ENCODE measurements at regions not wholly inside any gene's neighbourhood (a gene's known extent, or its start where the extent isn't known, plus 50 kb on each side); places are given as distances from the start of the nearest gene placed in this dataset.

DNA sequence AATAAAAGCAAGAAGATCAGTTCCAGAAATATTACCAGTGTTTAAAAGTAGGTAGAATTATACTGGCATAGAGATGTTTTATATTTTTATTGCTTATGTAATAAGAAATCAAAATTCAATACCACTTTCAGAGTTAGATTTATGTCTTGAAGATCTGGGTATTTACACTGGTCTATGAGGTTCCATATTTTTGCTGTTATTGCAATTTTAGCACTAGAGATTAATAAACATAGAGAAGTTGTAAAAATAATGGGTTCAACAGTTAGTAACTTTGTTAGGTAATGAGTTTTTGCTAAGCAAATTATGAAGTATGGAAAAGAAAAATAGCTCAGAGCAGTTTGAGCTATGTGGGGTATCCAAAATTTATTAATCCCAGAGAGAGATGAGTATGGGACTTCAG is 188.1 kb downstream of the SYT10 start:
- H3F3A ChIP-seq (ENCODE audit: low read depth): no peaks in the 10 kb centered on the region
- H3K4me3 ChIP-seq (ENCODE audit: low read length, poor library complexity, severe bottlenecking): no peak overlapping the region
- H3K9me3 ChIP-seq (ENCODE audit: insufficient read depth, low read depth, low read length): no peaks in the 10 kb centered on the region
- no peak overlapping the region for H3K4me2 ChIP-seq (ENCODE audit: low read depth, low read length, poor library complexity, severe bottlenecking)
- H4K20me1 ChIP-seq (ENCODE audit: insufficient read depth, low read length, poor library complexity, severe bottlenecking): no peaks in the 10 kb centered on the region
- H3K4me1 ChIP-seq (ENCODE audit: insufficient read depth, low read length, poor library complexity, severe bottlenecking): no peaks in the 10 kb centered on the region
- H3K9me2 ChIP-seq (replicated peaks; ENCODE audit: low read depth, low read length): no peaks in the 10 kb centered on the region
- H3K36me3 ChIP-seq (ENCODE audit: insufficient read depth, low read length): no peaks in the 10 kb centered on the region
- no peak overlapping the region for H2AFZ ChIP-seq (ENCODE audit: low read length)
- H3K27me3 ChIP-seq (ENCODE audit: insufficient read depth, low read length, poor library complexity, severe bottlenecking): no peaks in the 10 kb centered on the region
- no peaks in the 10 kb centered on the region for H3K79me2 ChIP-seq (ENCODE audit: insufficient read depth, low read length)
- TF ChIP-seq CTCF (conservative IDR thresholded peaks at IDR 0.05; ENCODE audit: low read length) (no peak), EZH2phosphoT487 (IDR thresholded peaks at IDR 0.05; ENCODE audit: borderline replicate concordance) (no peak)
- H3K9ac ChIP-seq (ENCODE audit: low read depth, low read length, poor library complexity, severe bottlenecking): no peak overlapping the region

DNA sequence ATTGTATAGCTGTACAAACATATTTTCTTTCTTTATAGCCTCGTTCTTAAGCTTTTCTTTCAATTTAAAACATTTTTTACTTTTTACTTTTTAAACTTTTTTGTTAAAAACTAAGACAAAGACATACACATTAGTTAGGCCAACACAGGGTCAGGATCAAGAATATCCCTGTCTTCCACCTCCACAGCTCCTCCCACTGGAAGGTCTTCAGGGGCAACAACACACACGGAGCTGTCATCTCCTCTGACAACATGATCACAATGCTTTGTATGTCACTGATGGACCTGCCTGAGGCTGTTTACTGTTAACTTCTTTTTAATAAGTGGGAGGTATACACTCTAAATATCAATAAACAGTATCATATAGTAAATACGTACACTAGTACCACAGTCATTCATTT is 191.3 kb downstream of the SYT10 start:
- Histone ChIP-seq H3F3A (ENCODE audit: low read depth) (no peaks in the 10 kb centered on the region), H3K4me1 (ENCODE audit: insufficient read depth, low read length, poor library complexity, severe bottlenecking) (no peaks in the 10 kb centered on the region), H3K4me2 (ENCODE audit: low read depth, low read length, poor library complexity, severe bottlenecking) (no peak overlapping the region), H4K20me1 (ENCODE audit: insufficient read depth, low read length, poor library complexity, severe bottlenecking) (no peaks in the 10 kb centered on the region), H3K9me2 (replicated peaks; ENCODE audit: low read depth, low read length) (no peaks in the 10 kb centered on the region), H3K27me3 (ENCODE audit: insufficient read depth, low read length, poor library complexity, severe bottlenecking) (no peaks in the 10 kb centered on the region), H3K4me3 (ENCODE audit: low read length, poor library complexity, severe bottlenecking) (no peak overlapping the region), H3K36me3 (ENCODE audit: insufficient read depth, low read length) (no peaks in the 10 kb centered on the region), H3K9me3 (ENCODE audit: insufficient read depth, low read depth, low read length) (no peaks in the 10 kb centered on the region), H3K9ac (ENCODE audit: low read depth, low read length, poor library complexity, severe bottlenecking) (no peak overlapping the region), H3K79me2 (ENCODE audit: insufficient read depth, low read length) (no peaks in the 10 kb centered on the region), H2AFZ (ENCODE audit: low read length) (no peak overlapping the region)
- TF ChIP-seq CTCF (conservative IDR thresholded peaks at IDR 0.05; ENCODE audit: low read length): no peak
- TF ChIP-seq EZH2phosphoT487 (IDR thresholded peaks at IDR 0.05; ENCODE audit: borderline replicate concordance): no peak

DNA sequence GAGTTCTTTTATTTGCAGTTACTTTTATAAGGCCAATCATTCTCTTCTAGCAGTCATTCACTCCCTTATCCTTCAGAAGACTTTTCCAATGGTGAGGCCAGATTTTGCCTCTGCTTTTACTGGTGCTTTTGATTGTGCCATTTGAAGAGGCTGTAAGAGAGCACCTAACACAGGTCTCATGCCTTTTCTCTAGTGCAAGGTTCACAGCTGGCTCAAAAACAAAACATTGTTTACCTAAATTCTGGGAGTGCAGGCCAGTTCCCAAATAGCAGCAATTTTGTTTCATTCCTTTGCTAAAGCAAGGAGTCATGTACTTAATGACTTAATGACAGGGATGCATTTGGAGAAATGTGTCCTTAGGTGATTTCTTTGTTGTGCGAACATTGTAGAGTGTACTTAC is 192.0 kb downstream of the SYT10 start:
- Histone ChIP-seq H2AFZ (ENCODE audit: low read length) (no peak overlapping the region), H3F3A (ENCODE audit: low read depth) (no peaks in the 10 kb centered on the region), H3K4me3 (ENCODE audit: low read length, poor library complexity, severe bottlenecking) (no peak overlapping the region), H3K36me3 (ENCODE audit: insufficient read depth, low read length) (no peaks in the 10 kb centered on the region), H3K79me2 (ENCODE audit: insufficient read depth, low read length) (no peaks in the 10 kb centered on the region), H3K9ac (ENCODE audit: low read depth, low read length, poor library complexity, severe bottlenecking) (no peak overlapping the region), H3K9me3 (ENCODE audit: insufficient read depth, low read depth, low read length) (no peaks in the 10 kb centered on the region), H3K4me2 (ENCODE audit: low read depth, low read length, poor library complexity, severe bottlenecking) (no peak overlapping the region), H4K20me1 (ENCODE audit: insufficient read depth, low read length, poor library complexity, severe bottlenecking) (no peaks in the 10 kb centered on the region), H3K27me3 (ENCODE audit: insufficient read depth, low read length, poor library complexity, severe bottlenecking) (no peaks in the 10 kb centered on the region), H3K4me1 (ENCODE audit: insufficient read depth, low read length, poor library complexity, severe bottlenecking) (no peaks in the 10 kb centered on the region), H3K9me2 (replicated peaks; ENCODE audit: low read depth, low read length) (no peaks in the 10 kb centered on the region)
- TF ChIP-seq EZH2phosphoT487 (IDR thresholded peaks at IDR 0.05; ENCODE audit: borderline replicate concordance) (no peak), CTCF (conservative IDR thresholded peaks at IDR 0.05; ENCODE audit: low read length) (no peak)

All from Loucy (cell line).